Gastroesophageal sphincter (tissue), 3 donors: ENCODE measurements at regions not wholly inside any gene's neighbourhood (a gene's known extent, or its start where the extent isn't known, plus 50 kb on each side); places are given as distances from the start of the nearest gene placed in this dataset.

Experiments
- CTCF ChIP-seq, 4 experiments: fragments of 200-600 bp in 2 of 4; fragments of 450-650 bp in 2 of 4; sonication (generic) in 1 of 4; IDR thresholded peaks; one replicate each; pipeline ENCODE4 v1.5.1; 2017 to 2019; ENCODE audit warnings: antibody characterized with exemption in 4 of 4, mild to moderate bottlenecking in 2 of 4, moderate library complexity in 2 of 4
- POLR2AphosphoS5 ChIP-seq: sonication (generic); formaldehyde crosslinking; IDR thresholded peaks from one replicate; pipeline ENCODE4 v1.6.1; 2017; ENCODE audit warnings: antibody characterized with exemption

GRCh38 chr9:107705521-107705920 lies 216.0 kb upstream of the KLF4 start:
- TF ChIP-seq CTCF (IDR thresholded peaks at IDR 0.05) (no peak), POLR2AphosphoS5 (no peak)
